Left ventricle myocardium inferior (tissue), 1 donor: ENCODE measurements at regions not wholly inside any gene's neighbourhood (a gene's known extent, or its start where the extent isn't known, plus 50 kb on each side); places are given as distances from the start of the nearest gene placed in this dataset.

Source experiments
- DNase-seq: peaks from one replicate; pipeline ENCODE4 v3.0.0-alpha.2; 2020
- H3K27ac ChIP-seq: fragments of 200-600 bp; replicated peaks from 2 replicates; pipeline ENCODE4 v1.8.0; 2021
- H3K27me3 ChIP-seq: fragments of 200-600 bp; 2 replicates; pipeline ENCODE4 v1.8.0; 2021; ENCODE audit warnings: low read depth
- H3K36me3 ChIP-seq: fragments of 200-600 bp; 2 replicates; pipeline ENCODE4 v1.8.0; 2021
- H3K4me1 ChIP-seq: fragments of 200-600 bp; 2 replicates; pipeline ENCODE4 v1.8.0; 2021
- H3K4me3 ChIP-seq: fragments of 200-600 bp; 2 replicates; pipeline ENCODE4 v1.8.0; 2021; ENCODE audit warnings: mild to moderate bottlenecking, moderate library complexity
- H3K9me3 ChIP-seq: fragments of 200-600 bp; replicated peaks from 2 replicates; pipeline ENCODE4 v1.8.0; 2021
- CTCF ChIP-seq: fragments of 200-600 bp; IDR thresholded peaks from 2 replicates; pipeline ENCODE4 v1.8.0; 2021; ENCODE audit warnings: antibody characterized with exemption, mild to moderate bottlenecking, borderline replicate concordance
- intact Hi-C: fragments of 100-400 bp; cut with micrococcal nuclease; formaldehyde crosslinking; loops from one replicate; pipeline ENCODE4 v1.11.0; 2022
- donor health status: DM: no; HTN: yes; CAD: no; lungs with severe emphysema.

GRCh38 chr17:14791221-14791620 is 473.9 kb downstream of the PMP22 start:
- DNase-seq = no peak
- Histone ChIP-seq H3K27ac (no peak overlapping the region), H3K27me3 (peaks cover 60% of the 10 kb centered on the region), H3K4me3 (no peak overlapping the region), H3K4me1 (no peaks in the 10 kb centered on the region), H3K9me3 (no peaks in the 10 kb centered on the region), H3K36me3 (no peaks in the 10 kb centered on the region)
- intact Hi-C loops = loop anchor here (10.0 kb wide), 1 partner anchor 1296 kb away; no protein-coding TSS in a partner anchor
- TF ChIP-seq CTCF = no peak

- intact Hi-C loops = loop anchor here (10.0 kb wide), 1 partner anchor 1296 kb away; no protein-coding TSS in a partner anchor
- H3K27ac ChIP-seq = no peak overlapping the region
- no peaks in the 10 kb centered on the region for H3K9me3 ChIP-seq
- peaks cover 57% of the 10 kb centered on the region for H3K27me3 ChIP-seq
- no peaks in the 10 kb centered on the region for H3K36me3 ChIP-seq
- TF ChIP-seq CTCF = no peak
- DNase-seq = no peak
- no peak overlapping the region for H3K4me3 ChIP-seq
- H3K4me1 ChIP-seq = no peaks in the 10 kb centered on the region
Measured at GRCh38 chr17:14790521-14790920, 474.6 kb downstream of the PMP22 start.

- peaks cover 28% of the 10 kb centered on the region for H3K27me3 ChIP-seq
- no peak for DNase-seq
Measured at GRCh38 chr17:14784997-14785696, 480.0 kb downstream of the PMP22 start.

GRCh38 chr17:14781123-14781522 is 480.2 kb downstream of the HS3ST3B1 start:
- DNase-seq = no peak
- Histone ChIP-seq H3K9me3 (no peaks in the 10 kb centered on the region), H3K36me3 (no peaks in the 10 kb centered on the region)

More at GRCh38 chr17:14784997-14785696, 480.0 kb downstream of the PMP22 start:
- Histone ChIP-seq H3K27ac (no peak overlapping the region), H3K9me3 (no peaks in the 10 kb centered on the region), H3K4me1 (no peaks in the 10 kb centered on the region), H3K4me3 (no peak overlapping the region), H3K36me3 (no peaks in the 10 kb centered on the region)
- no peak for TF ChIP-seq CTCF
- intact Hi-C loops = no loop called here

GRCh38 chr17:14780097-14780651 is 479.3 kb downstream of the HS3ST3B1 start:
- intact Hi-C loops = no loop called here
- Histone ChIP-seq H3K27me3 (peaks cover 44% of the 10 kb centered on the region), H3K4me1 (no peaks in the 10 kb centered on the region), H3K27ac (no peak overlapping the region), H3K9me3 (no peaks in the 10 kb centered on the region), H3K4me3 (no peak overlapping the region), H3K36me3 (no peaks in the 10 kb centered on the region)
- no peak for TF ChIP-seq CTCF
- DNase-seq = no peak

More at GRCh38 chr17:14781123-14781522, 480.2 kb downstream of the HS3ST3B1 start:
- no peaks in the 10 kb centered on the region for H3K4me1 ChIP-seq
- TF ChIP-seq CTCF = no peak
- peaks cover 41% of the 10 kb centered on the region for H3K27me3 ChIP-seq
- no peak overlapping the region for H3K27ac ChIP-seq
- no peak overlapping the region for H3K4me3 ChIP-seq
- intact Hi-C loops = no loop called here
